ENCODE measurements at regions not wholly inside any gene's neighbourhood (a gene's known extent, or its start where the extent isn't known, plus 50 kb on each side); places are given as distances from the start of the nearest gene placed in this dataset.

- DNase-seq (ENCODE audit: low read depth in 1 of 2, low spot score in 1 of 2) (no peak), ATAC-seq (no peak), FAIRE-seq (no peak)
- no peak for TF ChIP-seq CBX2 (IDR thresholded peaks at IDR 0.05; ENCODE audit: borderline replicate concordance, low read depth)
- no peak for TF ChIP-seq ELK1 (IDR thresholded peaks at IDR 0.05; ENCODE audit: low read depth, low read length)
- TF ChIP-seq MAFK (IDR thresholded peaks at IDR 0.05; ENCODE audit: partially characterized antibody): no peak
- TF ChIP-seq HDAC2 (IDR thresholded peaks at IDR 0.05): no peak
- no peak for TF ChIP-seq ESRRA (IDR thresholded peaks at IDR 0.05; ENCODE audit: borderline replicate concordance, low read length)
- ChIA-PET CTCF (interaction anchor here (1.2 kb wide), 1 partner anchor 11 kb away, joined by 3 read pairs; no protein-coding TSS in a partner anchor), POLR2A (no interaction called here)
- 0 out of 3 replicates have a peak, but pooled peaks cover 2% of the 10 kb centered on the region for H3K9me3 ChIP-seq
- H3K4me2 ChIP-seq: no peak overlapping the region
- H3K27ac ChIP-seq: no peak overlapping the region
- peaks cover 9% of the 10 kb centered on the region; the same call in 2 of the 3 replicates for H3K4me1 ChIP-seq
- 77% methylated on average over 5 of the region's 5 CpGs for WGBS (ENCODE audit: missing lambda C conversion rate)
- H3K4me3 ChIP-seq: no peak overlapping the region
Observed at GRCh38 chr3:64278625-64279024, 53.4 kb upstream of the PRICKLE2 start.

GRCh38 chr3:64276131-64276530 lies 50.9 kb upstream of the PRICKLE2 start:
- Histone ChIP-seq H3K27ac (peak overlapping the region in 1 of 2 experiments; percentile 35; a peak in 2 of 6 replicates), H3K4me3 (no peak overlapping the region), H3K4me2 (no peak overlapping the region), H3K4me1 (peaks cover 9% of the 10 kb centered on the region; the same call in 2 of the 3 replicates), H3K9me3 (peaks cover 4% of the 10 kb centered on the region; the same call in 1 of the 3 replicates)
- 79% methylated on average over 3 of the region's 3 CpGs for WGBS (ENCODE audit: missing lambda C conversion rate)
- ATAC-seq (no peak), DNase-seq (ENCODE audit: low read depth in 1 of 2, low spot score in 1 of 2) (no peak), FAIRE-seq (no peak)
- POLR2A ChIA-PET: no interaction called here
- CTCF ChIA-PET: no interaction called here
- no peak for TF ChIP-seq ZSCAN20 (CRISPR knock-in tag; IDR thresholded peaks at IDR 0.05)
- TF ChIP-seq E2F6 (IDR thresholded peaks at IDR 0.05; ENCODE audit: borderline replicate concordance, low read depth): no peak
- no peak for TF ChIP-seq KDM1A (IDR thresholded peaks at IDR 0.05; ENCODE audit: low read depth)
- TF ChIP-seq RARB (CRISPR knock-in tag; IDR thresholded peaks at IDR 0.05): no peak
- TF ChIP-seq NR3C1 (IDR thresholded peaks at IDR 0.05): no peak
- TF ChIP-seq SREBF2 (IDR thresholded peaks at IDR 0.05): no peak
- no peak for TF ChIP-seq FOXS1 (CRISPR knock-in tag; IDR thresholded peaks at IDR 0.05)
- TF ChIP-seq CHD4 (IDR thresholded peaks at IDR 0.05; ENCODE audit: borderline replicate concordance): no peak
- TF ChIP-seq PBX3 (IDR thresholded peaks at IDR 0.05): no peak
- TF ChIP-seq NPAS2 (CRISPR knock-in tag; IDR thresholded peaks at IDR 0.05; ENCODE audit: borderline replicate concordance): no peak
